Endometrial microvascular endothelial cells (primary cell): ENCODE measurements at regions not wholly inside any gene's neighbourhood (a gene's known extent, or its start where the extent isn't known, plus 50 kb on each side); places are given as distances from the start of the nearest gene placed in this dataset.

ENCODE experiments used
- in situ Hi-C: cut with HindIII; loops from 2 replicates; pipeline ENCODE4 v1.10.0; 2017; ENCODE audit warnings: low sequenced_read_pairs, low pct_unique_long_range_greater_than_20kb; ENCODE audit errors: inconsistent ontology term

DNA sequence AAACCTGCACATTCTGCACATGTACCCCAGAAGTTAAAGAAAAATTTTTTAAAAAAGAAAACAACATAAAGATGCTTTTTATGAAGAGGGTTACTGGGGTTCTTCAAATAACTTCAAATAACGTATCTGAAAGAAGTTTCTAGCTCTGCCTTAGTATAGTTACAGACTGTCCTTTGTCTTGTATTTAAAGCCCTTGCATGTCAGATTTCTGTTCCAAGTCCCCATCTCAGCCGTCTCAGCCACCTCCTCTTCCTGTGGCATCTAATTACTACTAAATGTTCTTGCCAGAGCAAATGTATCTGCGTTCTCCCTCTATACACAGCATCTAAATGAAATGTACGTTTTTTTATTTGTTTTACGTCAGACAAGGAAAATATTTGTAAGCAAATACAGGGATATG lies 89.4 kb upstream of the AKR1E2 start:
- in situ Hi-C loops = no loop called here

GRCh38 chr10:4736183-4736582 lies 89.8 kb upstream of the AKR1E2 start:
- in situ Hi-C loops = no loop called here

GRCh38 chr10:4733843-4734224 lies 92.2 kb upstream of the AKR1E2 start:
- in situ Hi-C loops = no loop called here

DNA sequence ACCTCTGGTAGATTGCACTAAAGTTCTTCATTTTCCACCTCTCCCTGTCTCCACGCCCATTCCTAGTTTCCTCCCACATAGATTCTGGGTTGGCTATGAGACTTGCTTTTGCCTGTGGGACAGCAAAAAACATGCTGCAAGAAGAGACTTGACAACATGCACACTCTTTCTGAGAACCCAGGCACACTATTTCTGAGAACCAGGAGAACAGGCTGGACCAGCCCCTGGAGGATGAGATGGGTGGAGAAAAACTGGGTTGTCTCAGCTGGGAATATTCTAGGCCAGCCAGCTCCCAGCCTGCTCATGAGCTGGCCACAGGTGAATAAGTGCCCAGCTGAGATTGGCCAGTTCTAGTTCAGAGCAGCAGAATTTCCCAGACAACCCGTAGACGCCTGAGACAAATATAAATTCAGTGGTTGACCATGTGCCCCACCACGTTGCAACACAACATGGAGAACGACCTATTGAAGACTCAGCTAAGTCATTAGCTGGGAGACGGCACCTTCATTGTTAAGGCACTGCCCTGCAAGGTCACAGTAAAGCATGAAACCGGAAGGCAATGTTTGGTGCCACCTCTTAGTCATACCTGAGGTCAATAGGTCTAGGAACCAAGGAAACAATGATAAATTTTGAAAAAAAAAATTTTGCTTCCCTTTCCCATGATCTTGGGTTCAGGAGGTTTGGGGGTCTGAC lies 92.7 kb upstream of the AKR1E2 start:
- in situ Hi-C loops = no loop called here

GRCh38 chr10:4730998-4731397 lies 95.0 kb upstream of the AKR1E2 start:
- in situ Hi-C loops = no loop called here

GRCh38 chr10:4725917-4726606 lies 99.9 kb upstream of the AKR1E2 start:
- in situ Hi-C loops = no loop called here

DNA sequence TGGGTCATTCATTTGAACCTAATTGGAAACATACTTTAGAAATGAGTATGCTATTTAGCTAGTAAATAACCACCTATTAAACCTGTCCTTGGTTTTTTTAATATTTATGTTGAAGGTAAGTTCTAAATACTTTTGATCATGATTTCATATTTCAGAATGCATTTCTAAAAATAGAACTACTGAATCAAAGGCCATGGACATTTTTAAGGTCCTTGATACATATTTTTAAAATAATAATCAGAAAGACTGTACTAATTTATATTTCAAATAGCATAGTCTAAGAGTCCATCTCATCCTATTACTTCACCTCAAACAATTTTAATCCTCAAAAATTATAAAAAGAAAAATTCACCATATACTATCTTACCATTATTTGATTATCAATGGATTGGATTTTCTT lies 102.1 kb upstream of the AKR1E2 start:
- in situ Hi-C loops = no loop called here

DNA sequence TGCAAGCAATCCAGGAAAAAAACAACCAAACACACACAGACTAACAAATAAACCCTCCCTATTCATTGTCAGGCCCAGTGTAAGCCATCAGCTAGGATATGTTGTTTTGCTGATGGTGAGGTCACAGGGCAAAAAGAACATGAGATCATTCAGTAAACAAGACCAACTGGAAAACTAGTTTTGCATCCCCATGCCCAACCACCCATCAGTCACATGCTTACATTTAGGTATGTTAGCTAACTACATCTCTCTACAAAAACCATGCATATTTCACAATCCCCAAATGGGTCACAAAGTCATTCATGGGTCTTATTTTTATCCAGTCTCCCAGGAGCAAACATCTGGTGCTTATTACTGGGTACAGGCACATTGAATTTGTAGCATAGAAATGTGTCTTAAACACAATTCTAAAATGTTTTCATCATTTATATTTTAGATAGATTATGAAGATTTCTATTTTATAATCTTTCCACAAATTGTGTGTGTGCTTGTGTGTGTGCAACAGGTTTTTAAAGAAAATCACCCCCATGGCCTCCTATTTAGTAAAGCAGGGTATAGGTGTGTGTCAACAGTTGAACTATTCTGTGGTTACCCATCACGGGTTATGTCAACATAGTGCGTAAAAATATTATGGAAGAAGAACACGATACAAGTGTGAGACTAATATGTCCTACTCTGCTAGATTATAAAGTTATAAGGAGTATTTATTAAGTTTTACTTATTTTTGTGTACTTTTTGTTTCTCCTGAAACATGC lies 103.8 kb upstream of the AKR1E2 start:
- in situ Hi-C loops = no loop called here

GRCh38 chr10:4720463-4720862 lies 105.5 kb upstream of the AKR1E2 start:
- in situ Hi-C loops = no loop called here

- in situ Hi-C loops = no loop called here
Observed at GRCh38 chr10:4719671-4720070, 106.3 kb upstream of the AKR1E2 start.

DNA sequence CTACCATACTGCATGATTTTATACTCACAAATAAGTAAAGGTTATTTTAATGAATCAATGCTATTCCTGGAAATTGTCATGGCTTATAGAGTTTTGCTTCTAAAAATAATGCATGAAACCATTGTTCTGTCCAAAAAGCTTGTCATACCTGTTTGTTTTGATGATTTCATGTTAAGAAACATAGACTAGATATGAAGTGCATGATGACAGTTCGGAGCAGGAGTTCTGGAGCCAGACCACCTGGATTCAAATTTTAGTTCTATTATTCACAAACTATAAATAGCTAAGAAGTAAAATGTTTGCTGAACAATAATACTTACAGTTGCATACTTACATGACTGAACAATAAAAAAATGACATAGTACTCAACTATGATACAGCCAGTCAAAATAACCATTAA lies 107.0 kb upstream of the AKR1E2 start:
- in situ Hi-C loops = no loop called here

- in situ Hi-C loops = no loop called here
Observed at GRCh38 chr10:4718544-4718943, 107.5 kb upstream of the AKR1E2 start.

- in situ Hi-C loops = no loop called here
Observed at GRCh38 chr10:4717670-4718069, 108.3 kb upstream of the AKR1E2 start.

DNA sequence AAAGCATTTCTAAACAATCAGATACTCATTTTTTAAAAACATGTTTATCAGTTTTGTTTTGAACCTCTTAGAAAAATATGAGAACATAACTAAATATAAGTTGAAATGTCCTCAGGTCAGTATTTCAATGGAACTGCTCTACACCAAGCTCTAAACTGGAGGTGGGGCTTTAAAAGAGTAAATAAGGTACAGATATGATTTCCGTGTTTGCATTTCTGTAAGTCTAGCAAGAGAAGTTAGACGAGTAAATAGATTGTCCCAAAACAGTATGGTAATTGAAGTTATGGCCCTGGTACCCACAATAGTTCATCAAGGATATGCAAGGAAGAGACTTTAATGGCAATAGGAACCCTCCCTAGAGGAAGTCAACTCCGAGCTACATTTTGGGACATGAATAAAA lies 115.1 kb upstream of the AKR1E2 start:
- in situ Hi-C loops = no loop called here

DNA sequence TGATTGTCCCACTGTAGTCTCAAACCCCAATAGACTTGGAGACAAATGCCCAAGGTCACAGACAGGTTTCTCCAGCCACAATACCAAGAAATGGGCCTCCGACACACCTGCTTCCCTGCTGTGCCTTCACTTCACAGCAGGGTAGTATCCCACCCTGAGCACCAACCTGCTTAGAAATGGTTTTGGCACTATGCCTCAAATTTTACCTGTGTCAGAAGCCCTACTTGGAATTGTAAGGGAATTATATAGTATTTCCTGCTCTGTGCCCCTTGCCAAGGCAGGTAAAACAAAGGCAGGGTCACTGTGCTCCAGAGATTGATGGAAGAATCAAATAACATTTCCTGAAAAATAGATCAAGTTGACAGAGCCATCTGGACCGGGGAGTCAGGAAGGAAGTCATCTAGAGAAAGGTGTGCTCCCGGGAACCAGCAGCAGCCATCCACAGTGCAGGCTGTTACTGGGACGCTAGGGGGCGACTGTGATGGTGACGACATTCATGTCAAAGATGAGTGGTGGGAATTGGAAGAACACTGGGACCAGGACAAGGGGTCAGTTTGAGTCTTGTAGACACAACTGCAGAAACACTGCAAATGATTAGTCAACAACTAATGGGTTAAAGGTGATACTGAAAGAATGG lies 117.8 kb upstream of the AKR1E2 start:
- in situ Hi-C loops = no loop called here

DNA sequence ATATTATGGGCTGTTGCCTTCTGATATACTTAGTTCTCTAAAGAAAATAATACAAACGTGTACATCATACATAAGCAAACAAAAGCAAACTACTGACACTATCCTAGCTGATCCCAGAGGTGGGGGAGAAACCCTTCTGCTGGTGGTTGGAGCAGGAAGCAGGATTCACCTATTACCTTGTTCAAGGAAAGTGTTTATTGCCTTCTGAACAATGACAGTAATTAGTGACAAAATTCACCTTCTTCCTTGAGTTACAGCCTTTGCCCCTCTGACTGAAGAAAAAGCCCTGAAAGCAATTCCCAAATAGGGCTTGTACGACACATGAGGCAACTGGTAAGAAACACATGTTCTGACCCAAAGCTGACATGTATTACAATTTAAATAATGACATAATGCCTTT lies 118.8 kb upstream of the AKR1E2 start:
- in situ Hi-C loops = no loop called here

DNA sequence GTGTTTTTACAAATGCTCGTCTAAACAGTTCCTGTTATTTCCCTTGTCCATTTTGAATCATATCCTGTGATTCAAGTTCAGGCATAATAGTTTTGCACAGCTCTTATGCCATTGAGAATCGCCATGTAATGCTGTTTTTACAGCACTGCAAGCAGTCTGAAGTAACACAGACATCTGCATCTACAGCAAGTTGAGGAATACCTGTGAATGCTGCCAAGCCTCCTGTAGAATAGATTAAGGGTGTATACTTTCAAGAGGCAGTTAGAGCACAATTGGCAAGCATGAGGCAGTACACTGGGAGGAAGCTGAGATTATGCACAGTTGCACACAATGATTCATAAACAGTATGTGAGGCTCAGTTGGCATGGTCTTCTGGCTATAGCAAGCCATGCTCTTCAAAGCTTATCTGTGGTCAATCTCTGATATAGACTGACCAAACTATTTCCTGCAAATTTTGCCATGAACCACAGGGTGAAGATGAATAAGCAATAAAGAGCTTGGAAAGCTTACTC lies 121.9 kb upstream of the AKR1E2 start:
- in situ Hi-C loops = no loop called here

DNA sequence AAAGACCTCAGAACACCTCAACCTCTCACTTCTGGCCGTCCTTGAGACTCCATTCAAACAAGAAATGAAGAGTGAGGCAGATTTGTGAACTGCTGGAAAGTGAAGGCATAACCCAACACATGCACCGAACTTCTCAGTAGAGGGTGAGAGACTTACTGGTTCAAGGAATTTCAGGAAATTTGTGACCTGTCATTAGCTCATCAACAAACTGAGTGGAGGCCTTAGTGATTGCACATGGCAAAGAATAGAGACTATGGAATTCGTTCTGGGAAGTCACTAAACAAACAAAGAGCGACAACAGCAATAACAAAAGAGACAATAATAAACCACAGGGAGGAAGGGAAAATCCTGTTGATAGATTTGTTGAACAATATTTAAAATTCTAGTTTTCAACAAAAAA lies 125.0 kb upstream of the AKR1E2 start:
- in situ Hi-C loops = no loop called here

GRCh38 chr10:4699950-4700730 lies 125.9 kb upstream of the AKR1E2 start:
- in situ Hi-C loops = no loop called here
